ENCODE measurements at regions not wholly inside any gene's neighbourhood (a gene's known extent, or its start where the extent isn't known, plus 50 kb on each side); places are given as distances from the start of the nearest gene placed in this dataset.

- no peak for TF ChIP-seq CTCF (IDR thresholded peaks at IDR 0.05)
- TF ChIP-seq POLR2A (IDR thresholded peaks at IDR 0.05): no peak
These were observed 177.4 kb upstream of the CWC22 start for GRCh38 chr2:180184506-180184905.
